ENCODE measurements at regions not wholly inside any gene's neighbourhood (a gene's known extent, or its start where the extent isn't known, plus 50 kb on each side); places are given as distances from the start of the nearest gene placed in this dataset.

GRCh38 chr1:70490153-70490552, 79.1 kb downstream of the CTH start:
- DNase-seq (ENCODE audit: low read depth in 2 of 2) = no peak
- H3K4me3 ChIP-seq (replicated peaks in 1 of 2; ENCODE audit: low read depth in 2 of 2, low read length in 2 of 2) = no peak overlapping the region
- TF ChIP-seq CTCF (IDR thresholded peaks at IDR 0.05; ENCODE audit: low read depth, low read length) = no peak

GRCh38 chr1:70495370-70495769, 84.3 kb downstream of the CTH start:
- H3K4me3 ChIP-seq (replicated peaks in 1 of 2; ENCODE audit: low read depth in 2 of 2, low read length in 2 of 2) = no peak overlapping the region
- TF ChIP-seq CTCF (IDR thresholded peaks at IDR 0.05; ENCODE audit: low read depth, low read length) = no peak
- DNase-seq (ENCODE audit: low read depth in 2 of 2) = no peak

GRCh38 chr1:70496181-70496580, 85.1 kb downstream of the CTH start:
- H3K4me3 ChIP-seq (replicated peaks in 1 of 2; ENCODE audit: low read depth in 2 of 2, low read length in 2 of 2) = no peak overlapping the region
- DNase-seq (ENCODE audit: low read depth in 2 of 2) = no peak
- TF ChIP-seq CTCF (IDR thresholded peaks at IDR 0.05; ENCODE audit: low read depth, low read length) = no peak

- no peak for TF ChIP-seq CTCF (IDR thresholded peaks at IDR 0.05; ENCODE audit: low read depth, low read length)
- DNase-seq (ENCODE audit: low read depth in 2 of 2) = no peak
- no peak overlapping the region for H3K4me3 ChIP-seq (replicated peaks in 1 of 2; ENCODE audit: low read depth in 2 of 2, low read length in 2 of 2)
These were observed 86.1 kb downstream of the CTH start for GRCh38 chr1:70497152-70497551.

GRCh38 chr1:70498666-70499065, 87.6 kb downstream of the CTH start:
- no peak for DNase-seq (ENCODE audit: low read depth in 2 of 2)
- no peak for TF ChIP-seq CTCF (IDR thresholded peaks at IDR 0.05; ENCODE audit: low read depth, low read length)
- H3K4me3 ChIP-seq (replicated peaks in 1 of 2; ENCODE audit: low read depth in 2 of 2, low read length in 2 of 2) = no peak overlapping the region

GRCh38 chr1:70499695-70500094, 88.6 kb downstream of the CTH start:
- peak in 1 of 2 donors; percentile 39 for DNase-seq (ENCODE audit: low read depth in 2 of 2)
- no peak overlapping the region for H3K4me3 ChIP-seq (replicated peaks in 1 of 2; ENCODE audit: low read depth in 2 of 2, low read length in 2 of 2)
- TF ChIP-seq CTCF (IDR thresholded peaks at IDR 0.05; ENCODE audit: low read depth, low read length) = no peak

- peak in 1 of 2 donors; percentile 58 for DNase-seq (ENCODE audit: low read depth in 2 of 2)
- no peak for TF ChIP-seq CTCF (IDR thresholded peaks at IDR 0.05; ENCODE audit: low read depth, low read length)
- no peak overlapping the region for H3K4me3 ChIP-seq (replicated peaks in 1 of 2; ENCODE audit: low read depth in 2 of 2, low read length in 2 of 2)
These were observed 92.3 kb downstream of the CTH start for GRCh38 chr1:70503358-70503757.
